H1 (cell line): ENCODE measurements at regions not wholly inside any gene's neighbourhood (a gene's known extent, or its start where the extent isn't known, plus 50 kb on each side); places are given as distances from the start of the nearest gene placed in this dataset.

Experiments used
- CTCF ChIA-PET: fragments of 300-600 bp; sonication (Branson Sonifier 250); formaldehyde crosslinking; loops from one replicate; lab custom pipeline; 2021; ENCODE audit not compliant: partially characterized antibody; lab: Charles Lee
- POLR2A ChIA-PET: fragments of 300-600 bp; sonication (Branson Sonifier 250); formaldehyde crosslinking; loops from one replicate; lab custom pipeline; 2021; ENCODE audit warnings: inconsistent platforms; ENCODE audit not compliant: partially characterized antibody; lab: Charles Lee
- DNase-seq, 2 experiments: peaks; one replicate each; pipeline versions ENCODE4 v3.0.0 to v3.0.0-alpha.2; 2010 to 2022; ENCODE audit warnings: low spot score in 2 of 2, low read depth in 1 of 2, mixed read lengths in 1 of 2
- FAIRE-seq: peaks from 2 replicates; lab custom pipeline; 2011; peaks lifted over from hg19 to GRCh38; lab: Jason Lieb, UNC
- H2AFZ ChIP-seq: 2 replicates; pipeline ENCODE4 v1.8.1; 2012; ENCODE audit warnings: low read length, inconsistent platforms
- H2AK5ac ChIP-seq: 2 replicates; pipeline ENCODE4 v1.6.1; 2013; ENCODE audit warnings: low read depth, low read length
- H2BK120ac ChIP-seq: replicated peaks from 2 replicates; pipeline ENCODE3; 2013; ENCODE audit warnings: low read depth, low read length, inconsistent platforms
- H2BK12ac ChIP-seq: 2 replicates; pipeline ENCODE4 v1.6.1; 2013; ENCODE audit warnings: low read depth, low read length
- H2BK15ac ChIP-seq: 2 replicates; pipeline ENCODE4 v1.6.1; 2013; ENCODE audit warnings: low read length
- H2BK20ac ChIP-seq: 2 replicates; pipeline ENCODE4 v1.6.1; 2013; ENCODE audit warnings: low read length
- H2BK5ac ChIP-seq: 2 replicates; pipeline ENCODE4 v1.6.1; 2013; ENCODE audit warnings: low read depth, low read length
- H3K14ac ChIP-seq: 2 replicates; pipeline ENCODE4 v1.6.1; 2013; ENCODE audit warnings: inconsistent platforms; ENCODE audit not compliant: insufficient read length
- H3K18ac ChIP-seq: 2 replicates; pipeline ENCODE4 v1.6.1; 2013; ENCODE audit warnings: low read length; ENCODE audit errors: extremely low read depth
- H3K23ac ChIP-seq: 2 replicates; pipeline ENCODE4 v1.6.1; 2013; ENCODE audit warnings: inconsistent platforms; ENCODE audit not compliant: insufficient read length
- H3K23me2 ChIP-seq: 2 replicates; pipeline ENCODE4 v1.6.1; 2013; ENCODE audit warnings: low read depth, low read length
- H3K27ac ChIP-seq: 2 replicates; pipeline ENCODE4 v1.6.1; 2011; ENCODE audit warnings: low read depth, low read length, inconsistent platforms
- H3K27me3 ChIP-seq, 4 experiments: replicated peaks in 1 of 4; 1 replicate in 1 of 4; 2 replicates in 3 of 4; pipeline versions ENCODE4 v1.6.1 to v1.8.1; 2011 to 2013; ENCODE audit warnings: low read length in 3 of 4, mild to moderate bottlenecking in 3 of 4, inconsistent platforms in 2 of 4, mixed read lengths in 2 of 4, moderate library complexity in 1 of 4; ENCODE audit not compliant: control insufficient read depth in 3 of 4, insufficient read depth in 3 of 4; ENCODE audit errors: extremely low read depth in 1 of 4
- H3K36me3 ChIP-seq, 4 experiments: 2 replicates each; pipeline versions ENCODE4 v1.6.1 to v1.8.1; 2011 to 2013; ENCODE audit warnings: mild to moderate bottlenecking in 4 of 4, low read length in 3 of 4, moderate library complexity in 2 of 4, control low read depth in 1 of 4, inconsistent platforms in 1 of 4; ENCODE audit not compliant: insufficient read depth in 4 of 4, control insufficient read depth in 2 of 4
- H3K4ac ChIP-seq: replicated peaks from 2 replicates; pipeline ENCODE3; 2013; ENCODE audit warnings: low read length, low read depth, mixed read lengths, inconsistent platforms; ENCODE audit not compliant: insufficient read length
- H3K4me1 ChIP-seq, 4 experiments: replicated peaks in 1 of 4; 1 replicate in 1 of 4; 2 replicates in 3 of 4; pipeline versions ENCODE4 v1.6.1 to v1.8.1; 2011 to 2013; ENCODE audit warnings: low read length in 3 of 4, inconsistent platforms in 2 of 4, mixed read lengths in 1 of 4; ENCODE audit not compliant: insufficient read depth in 4 of 4, control insufficient read depth in 3 of 4
- H3K4me2 ChIP-seq, 2 experiments: 2 replicates each; pipeline versions ENCODE4 v1.6.1 to v1.8.1; 2011 to 2013; ENCODE audit warnings: low read depth in 2 of 2, low read length in 2 of 2, control low read depth in 1 of 2, inconsistent platforms in 1 of 2, mild to moderate bottlenecking in 1 of 2; ENCODE audit not compliant: insufficient read depth in 1 of 2
- H3K4me3 ChIP-seq, 4 experiments: fragments of 200-600, 300-600 bp in 1 of 4; sonication (generic), shearing (Covaris generic), sonication (Bioruptor Twin) in 1 of 4; 2 replicates each; pipeline versions ENCODE4 v1.5.1 to v1.8.1; 2011 to 2016; ENCODE audit warnings: low read length in 4 of 4, low read depth in 3 of 4, control low read depth in 2 of 4, inconsistent platforms in 2 of 4, mild to moderate bottlenecking in 2 of 4, mixed read lengths in 1 of 4, moderate library complexity in 1 of 4; ENCODE audit not compliant: insufficient read depth in 2 of 4; ENCODE audit errors: extremely low read depth in 1 of 4
- H3K56ac ChIP-seq: replicated peaks from 2 replicates; pipeline ENCODE3; 2013; ENCODE audit warnings: low read depth, mild to moderate bottlenecking, mixed read lengths, low read length, inconsistent platforms; ENCODE audit not compliant: insufficient read length
- H3K79me1 ChIP-seq: 2 replicates; pipeline ENCODE4 v1.6.1; 2013; ENCODE audit warnings: low read depth, low read length, control low read depth
- H3K79me2 ChIP-seq, 2 experiments: 2 replicates each; pipeline versions ENCODE4 v1.6.1 to v1.8.1; 2012 to 2013; ENCODE audit warnings: low read length in 2 of 2, mild to moderate bottlenecking in 2 of 2, inconsistent platforms in 1 of 2; ENCODE audit not compliant: insufficient read depth in 2 of 2, control insufficient read depth in 1 of 2
- H3K9ac ChIP-seq, 4 experiments: replicated peaks in 1 of 4; 1 replicate in 1 of 4; 2 replicates in 3 of 4; pipeline versions ENCODE4 v1.6.1 to v1.8.1; 2011 to 2013; ENCODE audit warnings: low read depth in 3 of 4, low read length in 3 of 4, control low read depth in 2 of 4, mild to moderate bottlenecking in 2 of 4, moderate library complexity in 2 of 4, inconsistent platforms in 1 of 4; ENCODE audit errors: extremely low read depth in 1 of 4
- H3K9me3 ChIP-seq, 2 experiments: 2 replicates each; pipeline versions ENCODE4 v1.6.1 to v1.8.1; 2012 to 2013; ENCODE audit warnings: mild to moderate bottlenecking in 2 of 2, moderate library complexity in 2 of 2, control low read depth in 1 of 2, inconsistent platforms in 1 of 2, low read depth in 1 of 2, low read length in 1 of 2, mixed read lengths in 1 of 2; ENCODE audit not compliant: insufficient read depth in 2 of 2
- H4K20me1 ChIP-seq, 2 experiments: replicated peaks in 1 of 2; 2 replicates each; pipeline versions ENCODE3 to v1.8.1; 2011 to 2013; ENCODE audit warnings: inconsistent platforms in 2 of 2, low read length in 2 of 2, mild to moderate bottlenecking in 1 of 2; ENCODE audit not compliant: insufficient read depth in 2 of 2, control insufficient read depth in 1 of 2
- H4K5ac ChIP-seq: 2 replicates; pipeline ENCODE4 v1.6.1; 2013; ENCODE audit warnings: low read length, low read depth, mixed read lengths, inconsistent platforms; ENCODE audit not compliant: insufficient read length
- H4K8ac ChIP-seq: 2 replicates; pipeline ENCODE4 v1.8.0; 2013; ENCODE audit warnings: mild to moderate bottlenecking, moderate library complexity, low read length, inconsistent platforms; ENCODE audit not compliant: insufficient read depth; ENCODE audit errors: extremely low read depth
- H4K91ac ChIP-seq: replicated peaks from 2 replicates; pipeline ENCODE3; 2013; ENCODE audit warnings: low read length, mixed read lengths, inconsistent platforms; ENCODE audit not compliant: insufficient read length
- CHD1 ChIP-seq: IDR thresholded peaks from 2 replicates; pipeline ENCODE4 v1.6.1; 2012; ENCODE audit warnings: low read depth, low read length, improper control_type of control experiment
- POLR2A ChIP-seq, 2 experiments: IDR thresholded peaks; 1 replicate in 1 of 2; 2 replicates in 1 of 2; pipeline ENCODE4 v1.6.1; 2011; ENCODE audit warnings: low read depth in 2 of 2, low read length in 2 of 2, mild to moderate bottlenecking in 2 of 2; ENCODE audit errors: control extremely low read depth in 1 of 2
- POLR2AphosphoS5 ChIP-seq: IDR thresholded peaks from 2 replicates; pipeline ENCODE4 v1.6.1; 2011; ENCODE audit warnings: low read depth, low read length
- TBP ChIP-seq: IDR thresholded peaks from 2 replicates; pipeline ENCODE4 v1.6.1; 2011; ENCODE audit warnings: low read depth, low read length, improper control_type of control experiment
- WGBS, 2 experiments: shearing (Covaris generic) in 1 of 2; methylation state at CpG; one replicate each; pipeline versions ENCODE4 v1.1.6 to v1.1.7; 2013 to 2015; ENCODE audit warnings: low lambda C conversion rate in 2 of 2, mixed read lengths in 2 of 2, inconsistent platforms in 1 of 2, low coverage in 1 of 2, missing lambda C conversion rate in 1 of 2; ENCODE audit not compliant: insufficient replicate concordance in 2 of 2, insufficient coverage in 1 of 2, insufficient read length in 1 of 2; ENCODE audit errors: extremely low coverage in 1 of 2, missing lambda C conversion rate in 1 of 2; 5-methylcytosine and 5-hydroxymethylcytosine counted together

DNA sequence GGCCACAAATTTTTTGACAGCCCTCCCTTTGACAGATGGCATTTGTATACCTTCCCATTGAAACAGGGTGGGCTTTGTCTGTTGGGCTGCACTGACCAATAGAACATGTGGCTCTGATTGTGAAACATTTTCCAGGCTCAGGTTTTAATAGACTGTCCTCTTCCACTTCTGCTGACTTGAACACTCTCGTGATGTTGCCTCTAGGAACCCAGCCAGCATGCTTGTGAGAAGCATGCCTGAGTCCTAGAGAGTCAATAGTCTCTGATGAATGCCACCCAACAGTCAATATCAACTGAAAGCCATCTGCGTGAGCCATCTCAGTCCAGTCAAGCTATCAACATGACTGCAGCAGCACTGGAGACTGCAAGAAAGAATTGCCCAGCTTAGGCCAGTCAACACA lies 290.0 kb downstream of the SLC7A11 start:
- H2AFZ ChIP-seq, result no peak overlapping the region
- no peak overlapping the region for H2BK12ac ChIP-seq
- no peak overlapping the region for H4K5ac ChIP-seq
- H3K23me2 ChIP-seq, result no peaks in the 10 kb centered on the region
- H3K4me1 ChIP-seq, result no peaks in the 10 kb centered on the region
- no peaks in the 10 kb centered on the region for H4K20me1 ChIP-seq
- H3K79me1 ChIP-seq, result no peaks in the 10 kb centered on the region
- H3K56ac ChIP-seq, result no peak overlapping the region
- no peaks in the 10 kb centered on the region for H3K27me3 ChIP-seq
- no peak overlapping the region for H2BK5ac ChIP-seq
- H3K79me2 ChIP-seq, result no peaks in the 10 kb centered on the region
- no peak for DNase-seq
- H3K9ac ChIP-seq, result no peak overlapping the region
- no peak overlapping the region for H2BK120ac ChIP-seq
- CTCF ChIA-PET, result no interaction called here
- FAIRE-seq, result no peak
- no peak overlapping the region for H4K8ac ChIP-seq
- H3K9me3 ChIP-seq, result no peaks in the 10 kb centered on the region
- no peak overlapping the region for H4K91ac ChIP-seq
- no peak overlapping the region for H2BK15ac ChIP-seq
- no peak overlapping the region for H3K14ac ChIP-seq
- WGBS, 2 experiments, result 96% methylated on average over 2 of the region's 2 CpGs; no CpG with 5 or more reads in 1 of the 2 experiments
- H3K4me3 ChIP-seq, result no peak overlapping the region
- H2BK20ac ChIP-seq, result no peak overlapping the region
- H3K27ac ChIP-seq, result no peak overlapping the region
- no peak overlapping the region for H3K4ac ChIP-seq
- H3K4me2 ChIP-seq, result no peak overlapping the region
- no peaks in the 10 kb centered on the region for H3K36me3 ChIP-seq
- no peak overlapping the region for H3K18ac ChIP-seq
- POLR2A ChIA-PET, result no interaction called here
- H3K23ac ChIP-seq, result no peak overlapping the region
- H2AK5ac ChIP-seq, result no peak overlapping the region
- TF ChIP-seq TBP (no peak), POLR2AphosphoS5 (no peak), POLR2A (IDR thresholded peaks at IDR 0.05; ENCODE audit: control extremely low read depth in 1 of 2, low read depth in 2 of 2, low read length in 2 of 2) (no peak), CHD1 (no peak)
